ENCODE measurements at regions not wholly inside any gene's neighbourhood (a gene's known extent, or its start where the extent isn't known, plus 50 kb on each side); places are given as distances from the start of the nearest gene placed in this dataset.
"Not testable (repeated sequence)": the region's sequence is repeated elsewhere in the genome, so short reads cannot be mapped to it uniquely, and the experiment has no call there.

- ATAC-seq (ENCODE audit: poor library complexity) (no peak), DNase-seq (no peak)
- Mint-ChIP-seq H3K4me3 (no peak overlapping the region), H3K36me3 (ENCODE audit: low read depth) (no peaks in the 10 kb centered on the region), H3K27me3 (peaks cover 46% of the 10 kb centered on the region), H3K27ac (no peak overlapping the region), H3K4me1 (ENCODE audit: low read depth) (no peaks in the 10 kb centered on the region), H3K9me3 (no peaks in the 10 kb centered on the region)
- TF ChIP-seq CTCF (IDR thresholded peaks at IDR 0.05): no peak
- intact Hi-C loops (cut with DNase I, micrococcal nuclease): no loop called here
- ChIA-PET CTCF (interaction anchor here (0.7 to 1.1 kb wide), 2 partner anchors 16 to 21 kb away, joined by 3 to 5 read pairs; no protein-coding TSS in a partner anchor), POLR2A (no interaction called here)
- no peak overlapping the region for H3K27ac ChIP-seq (ENCODE audit: low read depth in 1 of 2, low read length in 2 of 2)
- H3K4me3 ChIP-seq (ENCODE audit: low read length): no peak overlapping the region
- H3K27me3 ChIP-seq (ENCODE audit: control insufficient read depth in 1 of 2, insufficient read depth in 2 of 2, low read length in 2 of 2): no peaks in the 10 kb centered on the region
- H3K4me1 ChIP-seq (ENCODE audit: insufficient read depth, low read length): no peaks in the 10 kb centered on the region
- no peaks in the 10 kb centered on the region for H3K9me3 ChIP-seq (ENCODE audit: control insufficient read depth in 1 of 2, insufficient read depth in 1 of 2, low read length in 2 of 2)
- no peaks in the 10 kb centered on the region for H3K36me3 ChIP-seq (ENCODE audit: insufficient read depth, low read length)
These were observed 59.3 kb upstream of the AKAP12 start for GRCh38 chr6:151180330-151181048.

GRCh38 chr6:151181706-151182363, 57.9 kb upstream of the AKAP12 start:
- Histone ChIP-seq H3K27me3 (ENCODE audit: control insufficient read depth in 1 of 2, insufficient read depth in 2 of 2, low read length in 2 of 2) (no peaks in the 10 kb centered on the region), H3K4me1 (ENCODE audit: insufficient read depth, low read length) (no peaks in the 10 kb centered on the region), H3K9me3 (ENCODE audit: control insufficient read depth in 1 of 2, insufficient read depth in 1 of 2, low read length in 2 of 2) (no peaks in the 10 kb centered on the region), H3K4me3 (ENCODE audit: low read length) (no peak overlapping the region), H3K36me3 (ENCODE audit: insufficient read depth, low read length) (no peaks in the 10 kb centered on the region), H3K27ac (ENCODE audit: low read depth in 1 of 2, low read length in 2 of 2) (no peak overlapping the region)
- ATAC-seq (ENCODE audit: poor library complexity) (no peak), DNase-seq (no peak)
- ChIA-PET POLR2A (no interaction called here), CTCF (no interaction called here)
- Mint-ChIP-seq H3K27ac (no peak overlapping the region), H3K36me3 (ENCODE audit: low read depth) (no peaks in the 10 kb centered on the region), H3K4me3 (no peak overlapping the region), H3K9me3 (no peaks in the 10 kb centered on the region), H3K27me3 (peaks cover 34% of the 10 kb centered on the region), H3K4me1 (ENCODE audit: low read depth) (no peaks in the 10 kb centered on the region)
- intact Hi-C loops (cut with DNase I, micrococcal nuclease): no loop called here
- TF ChIP-seq CTCF (IDR thresholded peaks at IDR 0.05): no peak

GRCh38 chr6:151182958-151183357, 56.8 kb upstream of the AKAP12 start:
- POLR2A ChIA-PET; intact Hi-C loops (cut with DNase I, micrococcal nuclease): not testable (repeated sequence)

More at GRCh38 chr6:151182958-151183357, 56.8 kb upstream of the AKAP12 start:
- H3K4me3 Mint-ChIP-seq; H3K27ac Mint-ChIP-seq; H3K36me3 ChIP-seq (ENCODE audit: insufficient read depth, low read length); H3K4me1 Mint-ChIP-seq (ENCODE audit: low read depth); H3K4me3 ChIP-seq (ENCODE audit: low read length); DNase-seq; H3K9me3 ChIP-seq (ENCODE audit: control insufficient read depth in 1 of 2, insufficient read depth in 1 of 2, low read length in 2 of 2); H3K9me3 Mint-ChIP-seq; ATAC-seq (ENCODE audit: poor library complexity); H3K36me3 Mint-ChIP-seq (ENCODE audit: low read depth); H3K27ac ChIP-seq (ENCODE audit: low read depth in 1 of 2, low read length in 2 of 2); CTCF ChIA-PET; H3K4me1 ChIP-seq (ENCODE audit: insufficient read depth, low read length); H3K27me3 ChIP-seq (ENCODE audit: control insufficient read depth in 1 of 2, insufficient read depth in 2 of 2, low read length in 2 of 2): not testable (repeated sequence)
- H3K27me3 Mint-ChIP-seq: peaks cover 23% of the 10 kb centered on the region

Measured in CD4-positive, alpha-beta T cell (primary cell).